HCT116 (cell line): ENCODE measurements at regions not wholly inside any gene's neighbourhood (a gene's known extent, or its start where the extent isn't known, plus 50 kb on each side); places are given as distances from the start of the nearest gene placed in this dataset.

ENCODE experiments used
- ATAC-seq: fragments of 200-7000 bp; cut with Tn5 transposase; 2 replicates; pipeline ENCODE4 v1.9.1; 2020; ENCODE audit warnings: mild to moderate bottlenecking, moderate library complexity
- BruUV-seq: library from RNA; stranded (reverse); fragments of 400-500 nt; replicated peaks from 2 replicates; lab custom pipeline; 2021; lab: Mats Ljungman, UMichigan
- CTCF ChIA-PET: fragments of 300-600 bp; sonication (Branson Sonifier 250); formaldehyde crosslinking; loops from one replicate; lab custom pipeline; 2021; ENCODE audit warnings: antibody characterized with exemption; lab: Charles Lee
- POLR2A ChIA-PET: fragments of 300-600, 350-600 bp; sonication (Branson Sonifier 250); formaldehyde crosslinking; loops from one replicate; lab custom pipeline; 2021; ENCODE audit warnings: antibody characterized with exemption; lab: Charles Lee
- RAD21 ChIA-PET, 2 experiments: fragments of 300-600 bp; sonication (Branson Sonifier 250); formaldehyde crosslinking; loops; one replicate each; lab custom pipeline; 2023; ENCODE audit warnings: low total read pairs in 2 of 2; ENCODE audit not compliant: uncharacterized antibody in 2 of 2, unreplicated experiment in 2 of 2, low non-redundant PET in 1 of 2; lab: Charles Lee
- DNase-seq: peaks from one replicate; pipeline ENCODE4 v3.0.0-alpha.2; 2010; ENCODE audit warnings: low read depth, low spot score
- H2AFZ ChIP-seq: fragments of 200-600 bp; shearing (Covaris generic), sonication (generic); 2 replicates; pipeline ENCODE4 v1.6.1; 2017; ENCODE audit warnings: low read depth, mixed run types, mixed read lengths, antibody characterized with exemption, low read length; ENCODE audit not compliant: poor library complexity, severe bottlenecking
- H3K27ac ChIP-seq: 2 replicates; pipeline ENCODE4 v1.5.1; 2012; ENCODE audit warnings: low read depth, low read length
- H3K27me3 ChIP-seq: fragments of 200-600 bp; sonication (generic); 2 replicates; pipeline ENCODE4 v1.6.1; 2016; ENCODE audit warnings: mixed run types, low read length, mixed read lengths; ENCODE audit not compliant: insufficient read depth
- H3K36me3 ChIP-seq, 2 experiments: fragments of 200-500 bp in 1 of 2; fragments of 200-600 bp in 1 of 2; sonication (Bioruptor generic) in 1 of 2; sonication (generic) in 1 of 2; 2 replicates each; pipeline versions ENCODE4 v1.5.1 to v1.6.1; 2014 to 2016; ENCODE audit warnings: low read length in 2 of 2, inconsistent platforms in 1 of 2, mixed read lengths in 1 of 2, mixed run types in 1 of 2; ENCODE audit not compliant: insufficient read depth in 2 of 2, control insufficient read depth in 1 of 2
- H3K4me1 ChIP-seq, 2 experiments: fragments of 200-600 bp in 1 of 2; sonication (generic) in 1 of 2; 2 replicates each; pipeline versions ENCODE4 v1.5.1 to v1.6.1; 2012 to 2017; ENCODE audit warnings: low read length in 2 of 2, inconsistent platforms in 1 of 2, mild to moderate bottlenecking in 1 of 2, mixed read lengths in 1 of 2, mixed run types in 1 of 2, moderate library complexity in 1 of 2; ENCODE audit not compliant: insufficient read depth in 2 of 2, control insufficient read depth in 1 of 2
- H3K4me2 ChIP-seq: fragments of 200-600 bp; sonication (generic); 2 replicates; pipeline ENCODE4 v1.6.1; 2017; ENCODE audit warnings: mixed run types, low read length, mixed read lengths
- H3K4me3 ChIP-seq, 2 experiments: fragments of 200-600 bp in 1 of 2; sonication (generic) in 1 of 2; replicated peaks in 1 of 2; 2 replicates each; pipeline ENCODE4 v1.5.1; 2011 to 2016; ENCODE audit warnings: low read length in 2 of 2, control low read depth in 1 of 2, low read depth in 1 of 2, mild to moderate bottlenecking in 1 of 2, mixed read lengths in 1 of 2, mixed run types in 1 of 2
- H3K79me2 ChIP-seq: fragments of 200-600 bp; sonication (generic); 2 replicates; pipeline ENCODE4 v1.6.1; 2017; ENCODE audit warnings: mild to moderate bottlenecking, mixed run types, low read length, moderate library complexity, mixed read lengths; ENCODE audit not compliant: insufficient read depth
- H3K9ac ChIP-seq: fragments of 200-600 bp; sonication (generic); 2 replicates; pipeline ENCODE4 v1.6.1; 2016; ENCODE audit warnings: low read length, mixed read lengths
- H3K9me2 ChIP-seq: fragments of 200-600 bp; sonication (generic), shearing (Covaris generic); 2 replicates; pipeline ENCODE4 v1.6.1; 2017; ENCODE audit warnings: mixed run types, mild to moderate bottlenecking, moderate library complexity; ENCODE audit not compliant: insufficient read depth
- H3K9me3 ChIP-seq, 2 experiments: fragments of 200-500 bp in 1 of 2; fragments of 200-600 bp in 1 of 2; sonication (Bioruptor generic) in 1 of 2; sonication (generic) in 1 of 2; 2 replicates each; pipeline ENCODE4 v1.6.1; 2014 to 2017; ENCODE audit warnings: low read length in 2 of 2, mixed read lengths in 2 of 2, inconsistent platforms in 1 of 2, low read depth in 1 of 2, mild to moderate bottlenecking in 1 of 2, mixed run types in 1 of 2, moderate library complexity in 1 of 2; ENCODE audit not compliant: control insufficient read depth in 1 of 2, insufficient read depth in 1 of 2
- H4K20me1 ChIP-seq: fragments of 200-600 bp; sonication (generic), shearing (Covaris generic); 2 replicates; pipeline ENCODE4 v1.6.1; 2017; ENCODE audit warnings: mixed run types, mild to moderate bottlenecking, moderate library complexity; ENCODE audit not compliant: insufficient read depth
- ATF3 ChIP-seq: IDR thresholded peaks from 2 replicates; pipeline ENCODE4 v1.6.1; 2012
- CBX3 ChIP-seq: IDR thresholded peaks from 2 replicates; pipeline ENCODE4 v1.6.1; 2012; ENCODE audit warnings: low read depth
- ELF1 ChIP-seq: IDR thresholded peaks from 2 replicates; pipeline ENCODE4 v1.6.1; 2012; ENCODE audit warnings: low read depth, borderline replicate concordance
- EZH2 ChIP-seq: fragments of 200-600 bp; sonication (generic); IDR thresholded peaks from 2 replicates; pipeline ENCODE4 v1.6.1; 2017; ENCODE audit warnings: antibody characterized with exemption, mixed run types
- EZH2phosphoT487 ChIP-seq: fragments of 200-600 bp; IDR thresholded peaks from 2 replicates; pipeline ENCODE4 v1.6.1; 2018; ENCODE audit warnings: antibody characterized with exemption, borderline replicate concordance
- JUND ChIP-seq: IDR thresholded peaks from 2 replicates; pipeline ENCODE4 v1.6.1; 2012
- POLR2A ChIP-seq: IDR thresholded peaks from 2 replicates; pipeline ENCODE4 v1.7.0; 2011; ENCODE audit warnings: borderline replicate concordance; ENCODE audit not compliant: insufficient read depth, insufficient read length; ENCODE audit errors: extremely low read depth
- POLR2AphosphoS5 ChIP-seq: IDR thresholded peaks from 2 replicates; pipeline ENCODE4 v1.6.1; 2011; ENCODE audit warnings: mild to moderate bottlenecking, low read depth, low read length, moderate library complexity
- SP1 ChIP-seq: IDR thresholded peaks from 2 replicates; pipeline ENCODE4 v1.6.1; 2012; ENCODE audit warnings: low read depth
- SRF ChIP-seq: IDR thresholded peaks from 2 replicates; pipeline ENCODE4 v1.6.1; 2012; ENCODE audit warnings: low read depth
- intact Hi-C: fragments of 100-400 bp; cut with micrococcal nuclease; formaldehyde crosslinking; loops from 2 replicates; pipeline ENCODE4 v1.10.0; 2022
- TF ChIP-seq, protein P1 (sequence below), 3 experiments: fragments of 200-600 bp in 1 of 3; sonication (generic) in 1 of 3; IDR thresholded peaks in 2 of 3; conservative IDR thresholded peaks in 1 of 3; 2 replicates each; pipeline ENCODE4 v1.5.1; 2012 to 2017; ENCODE audit warnings: low read depth in 2 of 3, low read length in 2 of 3, antibody characterized with exemption in 1 of 3, borderline replicate concordance in 1 of 3, control low read depth in 1 of 3, mild to moderate bottlenecking in 1 of 3, mixed read lengths in 1 of 3, mixed run types in 1 of 3, moderate library complexity in 1 of 3; ENCODE audit not compliant: insufficient read depth in 1 of 3

- CTCF ChIA-PET = no interaction called here
- H3K4me2 ChIP-seq = no peak overlapping the region
- H3K27me3 ChIP-seq = no peaks in the 10 kb centered on the region
- H3K27ac ChIP-seq = no peak overlapping the region
- H3K4me1 ChIP-seq = no peaks in the 10 kb centered on the region
- H3K9ac ChIP-seq = no peak overlapping the region
- TF ChIP-seq, protein P1, sequence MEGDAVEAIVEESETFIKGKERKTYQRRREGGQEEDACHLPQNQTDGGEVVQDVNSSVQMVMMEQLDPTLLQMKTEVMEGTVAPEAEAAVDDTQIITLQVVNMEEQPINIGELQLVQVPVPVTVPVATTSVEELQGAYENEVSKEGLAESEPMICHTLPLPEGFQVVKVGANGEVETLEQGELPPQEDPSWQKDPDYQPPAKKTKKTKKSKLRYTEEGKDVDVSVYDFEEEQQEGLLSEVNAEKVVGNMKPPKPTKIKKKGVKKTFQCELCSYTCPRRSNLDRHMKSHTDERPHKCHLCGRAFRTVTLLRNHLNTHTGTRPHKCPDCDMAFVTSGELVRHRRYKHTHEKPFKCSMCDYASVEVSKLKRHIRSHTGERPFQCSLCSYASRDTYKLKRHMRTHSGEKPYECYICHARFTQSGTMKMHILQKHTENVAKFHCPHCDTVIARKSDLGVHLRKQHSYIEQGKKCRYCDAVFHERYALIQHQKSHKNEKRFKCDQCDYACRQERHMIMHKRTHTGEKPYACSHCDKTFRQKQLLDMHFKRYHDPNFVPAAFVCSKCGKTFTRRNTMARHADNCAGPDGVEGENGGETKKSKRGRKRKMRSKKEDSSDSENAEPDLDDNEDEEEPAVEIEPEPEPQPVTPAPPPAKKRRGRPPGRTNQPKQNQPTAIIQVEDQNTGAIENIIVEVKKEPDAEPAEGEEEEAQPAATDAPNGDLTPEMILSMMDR (IDR thresholded peaks at IDR 0.05 in 2 of 3, conservative IDR thresholded peaks at IDR 0.05 in 1 of 3; ENCODE audit: borderline replicate concordance in 1 of 3, insufficient read depth in 1 of 3, low read depth in 2 of 3, low read length in 2 of 3) = no peak
- TF ChIP-seq CBX3 (no peak), SP1 (no peak), ATF3 (no peak), POLR2AphosphoS5 (no peak), EZH2phosphoT487 (no peak), ELF1 (no peak), JUND (no peak), EZH2 (no peak), POLR2A (no peak), SRF (no peak)
- POLR2A ChIA-PET = no interaction called here
- H3K9me2 ChIP-seq = no peaks in the 10 kb centered on the region
- no peak for ATAC-seq
- DNase-seq = no peak
- H3K79me2 ChIP-seq = no peaks in the 10 kb centered on the region
- no peaks in the 10 kb centered on the region for H3K36me3 ChIP-seq
- no TSS peak for BruUV-seq
- H4K20me1 ChIP-seq = no peaks in the 10 kb centered on the region
- no peak overlapping the region for H3K4me3 ChIP-seq
- H3K9me3 ChIP-seq = no peaks in the 10 kb centered on the region
- no peak overlapping the region for H2AFZ ChIP-seq
- RAD21 ChIA-PET = no interaction called here
- intact Hi-C loops = loop anchor here (5.0 to 10.0 kb wide), 2 partner anchors 65 to 988 kb away; partner anchors contain the start of gene SEMA6A
Observed at GRCh38 chr5:117562647-117563046, 988.0 kb upstream of the SEMA6A start.
